GM18861 (cell line): ENCODE measurements at regions not wholly inside any gene's neighbourhood (a gene's known extent, or its start where the extent isn't known, plus 50 kb on each side); places are given as distances from the start of the nearest gene placed in this dataset.
"Not testable (repeated sequence)": the region's sequence is repeated elsewhere in the genome, so short reads cannot be mapped to it uniquely, and the experiment has no call there.

Experiments used
- ATAC-seq: cut with Tn5 transposase; IDR thresholded peaks from one replicate; pipeline ENCODE4 v1.9.1; 2021; ENCODE audit not compliant: unreplicated experiment

DNA sequence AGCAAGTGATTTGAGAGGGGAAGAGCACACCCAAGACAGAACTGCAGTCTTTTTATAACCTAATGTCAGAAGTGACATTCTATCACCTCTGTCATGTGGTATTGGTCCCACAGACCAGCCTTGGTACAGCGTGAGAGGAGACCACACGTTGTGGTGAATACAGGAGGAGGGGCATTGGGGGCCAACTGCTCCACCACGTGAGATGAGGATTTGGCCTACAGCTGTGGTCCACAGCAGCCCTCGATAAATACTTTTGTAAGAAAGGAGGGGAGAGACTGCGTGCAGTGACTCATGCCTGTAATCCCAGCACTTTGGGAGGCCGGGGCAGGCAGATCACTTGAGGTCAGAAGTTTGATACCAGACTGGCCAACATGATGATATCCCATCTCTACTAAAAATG lies 243.1 kb downstream of the FGFR2 start:
- ATAC-seq, result no peak

GRCh38 chr10:121356183-121356582 lies 242.1 kb downstream of the FGFR2 start:
- ATAC-seq, result no peak

DNA sequence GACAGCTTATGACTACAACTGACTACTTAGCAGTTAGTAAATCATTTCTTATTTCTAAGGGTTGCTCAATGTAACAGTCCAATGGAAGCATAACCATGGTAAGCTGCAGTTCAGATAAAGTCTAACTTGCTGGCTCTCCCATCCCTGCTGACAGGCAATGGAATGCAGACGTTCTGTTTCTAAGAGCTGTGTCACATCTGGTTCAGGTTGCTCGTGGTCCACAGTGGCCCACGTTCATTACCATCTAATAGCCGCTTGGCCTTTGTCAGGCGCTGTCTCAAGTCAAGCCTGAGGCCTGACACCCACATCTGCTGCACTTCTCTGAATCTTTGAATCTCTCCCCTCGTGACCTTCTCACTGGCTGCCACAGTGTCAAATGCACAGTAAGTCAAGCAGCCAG lies 240.8 kb downstream of the FGFR2 start:
- no peak for ATAC-seq

DNA sequence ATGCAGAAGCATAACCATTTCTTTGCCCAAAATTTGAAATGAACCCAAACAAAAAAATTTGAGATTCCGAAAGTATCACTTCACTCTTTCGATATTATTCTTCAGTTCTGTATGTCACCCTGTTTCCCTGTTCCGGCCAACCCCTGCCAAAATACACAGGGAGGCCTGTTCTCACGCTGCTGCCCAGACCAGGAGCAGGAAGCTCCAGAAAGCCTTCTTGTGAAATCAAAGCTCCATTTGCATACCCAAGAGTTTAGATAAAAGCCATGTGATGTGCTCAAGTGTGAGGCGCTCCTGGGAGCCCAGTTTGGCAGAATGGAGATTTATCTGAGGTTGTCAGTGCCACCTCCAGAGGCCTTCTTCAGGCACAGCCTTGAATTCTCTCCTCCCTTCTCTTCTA lies 236.2 kb downstream of the FGFR2 start:
- no peak for ATAC-seq

DNA sequence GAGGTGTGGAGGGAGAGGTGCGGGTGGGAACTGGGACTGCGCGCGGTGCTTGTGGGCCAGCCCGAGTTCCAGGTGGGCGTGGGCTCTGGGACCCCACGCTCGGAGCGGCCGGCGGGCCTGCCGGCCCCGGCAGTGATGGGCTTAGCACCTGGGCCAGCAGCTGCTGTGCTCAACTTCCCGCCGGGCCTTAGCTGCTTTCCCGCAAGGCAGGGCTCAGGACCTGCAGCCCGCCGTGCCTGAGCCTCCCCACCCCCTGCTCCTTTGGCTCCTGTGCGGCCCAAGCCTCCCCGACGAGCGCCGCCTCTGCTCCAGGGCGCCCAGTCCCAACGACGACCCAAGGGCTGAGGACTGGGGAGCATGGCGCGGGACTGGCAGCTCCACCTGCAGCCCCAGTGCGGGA lies 232.7 kb downstream of the FGFR2 start:
- ATAC-seq, result no peak

GRCh38 chr10:121368347-121369025 lies 229.8 kb downstream of the FGFR2 start:
- ATAC-seq, result no peak

DNA sequence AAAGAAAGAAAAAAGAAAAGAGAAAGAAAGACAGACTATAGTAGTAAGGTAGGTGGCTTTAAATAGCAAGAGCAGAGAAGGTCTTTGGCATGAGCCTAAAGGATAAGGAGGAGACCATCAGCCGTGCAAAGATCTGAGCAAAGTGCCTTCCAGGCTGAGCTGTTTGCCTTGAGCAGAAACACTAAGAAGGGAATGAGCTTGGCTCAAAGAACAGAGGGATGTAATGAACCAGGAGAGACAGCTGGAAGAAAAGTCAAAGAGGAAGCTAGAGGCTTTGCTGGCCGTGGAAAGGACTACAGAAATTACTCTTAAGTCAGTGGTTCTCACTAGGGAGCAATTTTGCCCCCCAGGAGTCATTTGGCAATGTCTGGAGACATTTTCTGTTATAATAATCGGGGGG lies 228.6 kb downstream of the FGFR2 start:
- no peak for ATAC-seq

DNA sequence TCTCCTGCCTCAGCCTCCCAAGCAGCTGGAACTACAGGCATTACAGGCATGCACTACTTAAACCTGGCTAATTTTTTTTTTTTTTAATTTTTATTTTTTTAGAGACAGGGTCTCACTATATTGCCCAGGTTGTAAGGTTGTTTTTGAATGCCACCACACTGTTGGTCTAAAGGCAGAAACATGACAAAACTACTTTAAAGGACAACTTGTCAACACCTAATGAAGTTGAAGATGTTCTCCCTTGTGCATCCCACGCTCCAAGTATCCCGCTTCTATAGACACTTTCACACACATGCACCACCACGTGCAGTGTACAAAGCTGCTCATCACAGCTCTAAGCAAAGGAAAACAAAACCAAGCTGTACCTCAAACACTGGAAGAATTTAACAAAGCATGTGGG lies 226.4 kb downstream of the FGFR2 start:
- no peak for ATAC-seq

GRCh38 chr10:121373411-121373810 lies 224.8 kb downstream of the FGFR2 start:
- no peak for ATAC-seq

DNA sequence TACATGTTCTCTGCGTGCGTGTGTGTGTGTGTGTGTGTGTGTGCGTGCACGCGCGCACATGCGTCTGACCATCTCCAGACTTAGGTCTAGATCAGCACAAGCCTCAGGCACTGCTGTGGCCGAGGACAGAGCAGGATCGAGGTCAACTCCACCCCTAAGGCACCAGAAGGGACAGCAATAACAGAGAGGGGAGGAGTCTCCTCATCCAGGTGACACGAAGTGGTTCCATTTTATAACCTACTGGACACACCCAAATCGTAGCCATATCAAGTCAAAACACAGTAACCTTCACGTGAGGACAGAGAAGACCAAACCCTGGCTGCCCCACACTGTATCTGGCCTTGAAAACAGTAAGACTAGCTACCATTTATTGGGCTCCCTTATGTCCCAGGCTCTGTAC lies 224.1 kb downstream of the FGFR2 start:
- ATAC-seq, result no peak

DNA sequence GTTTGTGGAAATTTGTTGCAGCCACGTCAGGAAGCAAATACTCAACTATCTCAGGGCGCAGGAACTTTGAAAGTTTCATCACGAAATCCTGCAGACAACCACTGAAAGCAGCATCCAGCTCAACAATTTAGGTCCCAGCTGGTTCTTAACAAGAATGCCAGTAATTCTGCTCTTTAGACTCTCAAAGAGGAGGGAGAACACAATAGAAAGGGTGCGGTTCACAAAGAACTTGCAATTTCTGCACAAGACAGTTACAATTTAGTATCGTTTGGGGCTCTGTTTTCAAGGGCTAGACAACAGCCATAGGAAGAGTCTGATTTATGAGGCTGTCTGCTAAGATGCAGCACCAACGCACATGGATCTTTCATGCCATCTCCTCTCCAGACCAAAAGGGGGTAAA lies 223.1 kb downstream of the FGFR2 start:
- ATAC-seq, result no peak

DNA sequence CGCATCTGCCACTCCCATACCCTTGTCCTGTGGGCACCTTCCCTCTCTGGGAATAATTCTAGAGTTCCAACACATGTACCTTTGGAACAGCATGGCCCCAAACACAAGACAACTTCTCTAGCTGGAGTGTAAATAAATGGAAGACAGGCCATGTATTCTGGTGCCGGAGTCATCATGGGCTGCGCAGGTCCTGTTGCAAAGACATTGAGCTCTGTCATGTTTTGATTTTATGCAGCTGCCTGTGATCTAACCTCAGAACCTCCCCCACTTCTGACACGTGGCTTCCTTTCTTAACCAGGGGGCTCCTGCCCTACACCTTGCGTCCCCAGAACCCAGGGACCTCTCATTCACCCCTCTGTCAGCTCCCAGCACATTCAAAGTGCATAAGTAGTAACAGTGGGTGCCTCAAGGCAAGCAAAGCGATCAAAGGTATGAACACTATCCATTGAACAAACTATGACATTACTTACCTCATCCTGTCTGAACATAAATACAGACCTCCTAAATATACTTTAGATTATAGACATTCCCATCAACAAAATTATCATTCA lies 219.9 kb downstream of the FGFR2 start:
- ATAC-seq, result no peak

GRCh38 chr10:121379013-121379412 lies 219.2 kb downstream of the FGFR2 start:
- ATAC-seq, result no peak

DNA sequence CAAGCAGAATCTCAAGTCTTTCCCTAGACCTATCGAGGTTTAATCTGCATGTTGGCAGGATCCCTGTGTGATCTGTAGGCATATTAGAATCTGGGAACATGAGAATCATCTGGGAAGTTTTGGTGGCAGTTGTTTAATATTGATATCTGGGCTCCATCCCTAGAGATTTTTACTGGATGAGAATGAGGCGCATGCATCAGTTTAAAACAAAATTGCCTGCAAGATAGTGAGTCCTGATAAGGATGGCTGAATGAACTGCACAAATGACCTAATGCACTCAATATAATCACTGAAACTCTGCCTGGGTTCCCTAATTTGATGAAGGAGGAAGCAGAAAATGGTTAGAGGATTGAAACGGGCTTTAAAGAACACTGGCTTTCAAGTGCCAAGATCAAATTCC lies 218.0 kb downstream of the FGFR2 start:
- no peak for ATAC-seq

- not testable (repeated sequence) for ATAC-seq
Measured at GRCh38 chr10:121382029-121382520, 216.2 kb downstream of the FGFR2 start.

- ATAC-seq, result no peak
Measured at GRCh38 chr10:121385136-121385535, 213.1 kb downstream of the FGFR2 start.

DNA sequence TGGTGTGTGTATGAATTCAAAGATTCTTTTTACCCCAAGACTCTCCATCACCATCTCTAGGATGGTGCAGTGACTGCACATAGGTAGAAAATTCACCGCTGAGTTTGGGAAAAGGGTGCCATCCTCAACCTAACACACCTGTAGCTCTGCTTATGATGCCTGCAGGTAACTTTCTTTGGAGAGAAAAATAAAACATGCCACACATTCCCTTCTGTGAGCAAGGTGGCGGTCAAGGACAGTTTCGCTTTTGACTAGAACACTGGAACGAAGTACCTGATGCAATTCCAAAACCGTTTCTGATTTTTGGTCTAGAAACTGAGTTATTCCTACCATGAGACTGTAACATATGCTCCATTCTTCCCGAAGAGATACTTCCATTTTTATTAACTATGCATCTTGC lies 205.6 kb downstream of the FGFR2 start:
- ATAC-seq, result no peak

- no peak for ATAC-seq
Measured at GRCh38 chr10:121393522-121393921, 204.7 kb downstream of the FGFR2 start.

DNA sequence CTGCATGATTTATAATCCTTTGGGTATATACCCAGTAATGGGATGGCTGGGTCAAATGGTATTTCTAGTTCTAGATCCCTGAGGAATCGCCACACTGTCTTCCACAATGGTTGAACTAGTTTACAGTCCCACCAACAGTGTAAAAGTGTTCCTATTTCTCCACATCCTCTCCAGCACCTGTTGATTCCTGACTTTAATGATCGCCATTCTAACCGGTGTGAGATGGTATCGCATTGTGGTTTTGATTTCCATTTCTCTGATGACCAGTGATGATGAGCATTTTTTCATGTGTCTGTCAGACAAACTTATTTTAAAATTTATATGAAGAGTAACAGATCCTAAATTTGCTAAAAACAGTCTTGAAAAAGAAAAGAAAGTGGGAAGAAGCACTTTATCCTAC lies 197.7 kb downstream of the FGFR2 start:
- not testable (repeated sequence) for ATAC-seq

- ATAC-seq, result no peak
Measured at GRCh38 chr10:121403527-121403926, 194.7 kb downstream of the FGFR2 start.

- no peak for ATAC-seq
Measured at GRCh38 chr10:121404611-121405010, 193.6 kb downstream of the FGFR2 start.

DNA sequence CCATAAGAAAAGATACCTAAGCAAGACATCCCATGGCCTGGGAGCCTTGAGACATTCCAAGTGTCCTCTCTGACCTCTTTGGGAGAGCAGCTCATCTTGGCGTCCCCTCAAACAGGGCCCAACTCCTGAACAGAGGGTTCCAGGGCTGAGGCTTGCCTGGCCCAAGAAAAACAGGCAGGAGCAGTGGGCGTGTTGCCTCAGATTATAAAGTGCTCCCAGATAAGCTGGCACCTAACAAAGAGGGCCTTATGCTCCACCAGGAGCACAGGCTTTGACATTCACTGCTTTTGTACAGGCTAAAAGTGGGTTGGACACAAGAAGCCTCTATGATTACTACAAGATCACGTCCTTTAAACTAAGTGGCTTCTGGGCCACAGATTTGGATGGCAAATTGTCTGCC lies 193.1 kb downstream of the FGFR2 start:
- no peak for ATAC-seq

- ATAC-seq, result no peak
Measured at GRCh38 chr10:121405549-121405948, 192.7 kb downstream of the FGFR2 start.
